K562 (cell line): ENCODE measurements at regions not wholly inside any gene's neighbourhood (a gene's known extent, or its start where the extent isn't known, plus 50 kb on each side); places are given as distances from the start of the nearest gene placed in this dataset.

Experiments used
- ATAC-seq: fragments of 200-7000 bp; cut with Tn5 transposase; 3 replicates; pipeline ENCODE4 v1.9.1; 2020; ENCODE audit warnings: moderate library complexity
- BruUV-seq: library from RNA; stranded (reverse); fragments of 400-500 nt; replicated peaks from 2 replicates; lab custom pipeline; 2021; lab: Mats Ljungman, UMichigan
- CTCF ChIA-PET: fragments of 300-600 bp; formaldehyde crosslinking; extraction: SDS; loops from one replicate; lab custom pipeline; 2021; ENCODE audit warnings: low intra/inter-chr PET ratio; lab: Yijun Ruan, JAX
- POLR2A ChIA-PET: fragments of 300-600, 350-650 bp; sonication (Branson Sonifier 250); formaldehyde crosslinking; extraction: SDS; loops from one replicate; lab custom pipeline; 2021; ENCODE audit warnings: antibody characterized with exemption, inconsistent platforms; lab: Yijun Ruan, JAX
- DNase-seq, 4 experiments: peaks; one replicate each; pipeline versions ENCODE4 v3.0.0 to v3.0.0-alpha.2; 2011 to 2018; ENCODE audit warnings: low spot score in 3 of 4, mixed read lengths in 3 of 4; ENCODE audit errors: extremely low read depth in 1 of 4
- FAIRE-seq: peaks from 2 replicates; lab custom pipeline; 2011; peaks lifted over from hg19 to GRCh38; lab: Jason Lieb, UNC
- H2AFZ ChIP-seq: 2 replicates; pipeline ENCODE4 v1.6.0; 2011; ENCODE audit warnings: low read depth, low read length, control low read depth, inconsistent platforms
- H3K27ac ChIP-seq: fragments of 200-600 bp; 3 replicates; pipeline ENCODE4 v1.8.0; 2011; ENCODE audit warnings: low read depth, mild to moderate bottlenecking, control low read depth, inconsistent platforms, low read length, moderate library complexity, mixed read lengths; ENCODE audit errors: extremely low read depth
- H3K27me3 ChIP-seq, 2 experiments: fragments of 300-600 bp in 1 of 2; 2 replicates in 1 of 2; 3 replicates in 1 of 2; pipeline versions ENCODE4 v1.6.0 to v1.8.0; 2011; ENCODE audit warnings: inconsistent platforms in 2 of 2, low read length in 2 of 2, mild to moderate bottlenecking in 1 of 2, mixed read lengths in 1 of 2, moderate library complexity in 1 of 2; ENCODE audit not compliant: control insufficient read depth in 2 of 2, insufficient read depth in 2 of 2
- H3K36me3 ChIP-seq: fragments of 300-600 bp; 3 replicates; pipeline ENCODE4 v1.8.0; 2011; ENCODE audit warnings: mild to moderate bottlenecking, low read length, inconsistent platforms; ENCODE audit not compliant: control insufficient read depth, insufficient read depth
- H3K4me1 ChIP-seq, 2 experiments: fragments of 200-600 bp in 1 of 2; replicated peaks in 1 of 2; 2 replicates in 1 of 2; 3 replicates in 1 of 2; pipeline versions ENCODE4 v1.5.1 to v1.8.0; 2011; ENCODE audit warnings: inconsistent platforms in 2 of 2, low read length in 2 of 2, mild to moderate bottlenecking in 1 of 2, mixed read lengths in 1 of 2, moderate library complexity in 1 of 2; ENCODE audit not compliant: control insufficient read depth in 2 of 2, insufficient read depth in 2 of 2
- H3K4me2 ChIP-seq: 2 replicates; pipeline ENCODE4 v1.6.1; 2011; ENCODE audit warnings: low read length, control low read depth, inconsistent platforms, mixed read lengths; ENCODE audit not compliant: insufficient read depth
- H3K4me3 ChIP-seq: fragments of 200-600 bp; sonication (generic), shearing (Covaris generic); 2 replicates; pipeline ENCODE4 v1.5.1; 2016; ENCODE audit warnings: control low read depth, inconsistent platforms
- H3K79me2 ChIP-seq: fragments of 200-600 bp; 3 replicates; pipeline ENCODE4 v1.8.0; 2011; ENCODE audit warnings: low read length, inconsistent platforms; ENCODE audit not compliant: control insufficient read depth, insufficient read depth
- H3K9ac ChIP-seq, 2 experiments: 2 replicates each; pipeline versions ENCODE4 v1.6.0 to v1.6.1; 2011; ENCODE audit warnings: low read depth in 2 of 2, low read length in 2 of 2, control low read depth in 1 of 2, inconsistent platforms in 1 of 2, mild to moderate bottlenecking in 1 of 2, mixed read lengths in 1 of 2; ENCODE audit not compliant: insufficient read depth in 1 of 2
- H3K9me1 ChIP-seq: one replicate; pipeline ENCODE4 v1.6.0; 2011; ENCODE audit warnings: inconsistent platforms, mild to moderate bottlenecking, low read length, moderate library complexity; ENCODE audit not compliant: control insufficient read depth, insufficient read depth
- H3K9me3 ChIP-seq: replicated peaks from 2 replicates; pipeline ENCODE4 v1.5.1; 2011; ENCODE audit warnings: low read depth, low read length, inconsistent platforms; ENCODE audit not compliant: control insufficient read depth, insufficient read depth
- H4K20me1 ChIP-seq: replicated peaks from 2 replicates; pipeline ENCODE4 v1.6.1; 2011; ENCODE audit warnings: low read length, inconsistent platforms, mixed read lengths; ENCODE audit not compliant: control insufficient read depth, insufficient read depth
- HMG20B ChIP-seq: fragments of 250-450 bp; sonication (Bioruptor Pico); IDR thresholded peaks from 2 replicates; pipeline ENCODE4 v1.5.0; 2021; ENCODE audit warnings: mild to moderate bottlenecking
- HNRNPUL1 ChIP-seq: fragments of 200-400 bp; formaldehyde crosslinking; IDR thresholded peaks from 2 replicates; pipeline ENCODE4 v1.6.1; 2017; ENCODE audit warnings: low read length
- SIRT6 ChIP-seq: IDR thresholded peaks from one replicate; pipeline ENCODE4 v1.6.1; 2012; ENCODE audit warnings: low read depth, mild to moderate bottlenecking, control low read depth, inconsistent platforms, low read length, moderate library complexity
- TAF7 ChIP-seq: fragments of 450-650 bp; IDR thresholded peaks from 2 replicates; pipeline ENCODE4 v1.6.1; 2016; ENCODE audit warnings: missing genetic modification characterization, missing compliant biosample characterization
- WGBS: fragments of 100-300 bp; shearing (Covaris generic); methylation state at CpG from one replicate; pipeline ENCODE4 v1.1.6; 2016; ENCODE audit warnings: low coverage, mixed read lengths; ENCODE audit not compliant: insufficient coverage; ENCODE audit errors: missing lambda C conversion rate; 5-methylcytosine and 5-hydroxymethylcytosine counted together
- in situ Hi-C: fragments of 300-500 bp; cut with MboI; formaldehyde crosslinking; loops from 4 replicates; pipeline ENCODE4 v1.15.0; 2018; ENCODE audit warnings: inconsistent platforms, mixed read lengths
- intact Hi-C: fragments of 100-400 bp; cut with micrococcal nuclease; formaldehyde crosslinking; loops from 2 replicates; pipeline ENCODE4 v1.14.2; 2022
- TF ChIP-seq, protein P1 (sequence below): fragments of 450-650 bp; IDR thresholded peaks from 2 replicates; pipeline ENCODE4 v1.6.1; 2018; ENCODE audit warnings: mild to moderate bottlenecking, low read depth; ENCODE audit not compliant: partially characterized antibody
- TF ChIP-seq, protein P2 (sequence below): fragments of 250-450 bp; sonication (Bioruptor Pico); IDR thresholded peaks from 2 replicates; pipeline ENCODE4 v1.5.0; 2021

DNA sequence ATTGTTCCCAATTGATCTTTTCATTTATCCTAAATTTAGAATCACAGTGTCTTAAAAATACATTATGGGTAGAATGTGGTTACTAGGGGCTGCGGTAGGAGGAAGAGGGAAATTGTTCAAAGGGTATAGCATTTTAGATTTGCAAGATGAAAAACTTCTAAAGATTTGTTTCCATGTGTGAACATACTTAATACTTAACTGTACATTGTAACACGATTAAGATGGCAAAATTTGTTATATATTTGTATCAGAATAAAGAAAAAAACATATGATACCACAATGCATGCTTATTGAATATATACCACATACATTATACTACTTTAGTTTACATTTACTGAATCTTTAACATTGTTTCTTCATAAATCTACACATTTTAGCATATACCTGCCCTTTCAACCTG is 677.3 kb upstream of the PCDH20 start:
- CTCF ChIA-PET: no interaction called here
- POLR2A ChIA-PET: no interaction called here
- DNase-seq: no peak
- Histone ChIP-seq H2AFZ (no peak overlapping the region), H3K27me3 (no peaks in the 10 kb centered on the region), H3K4me1 (no peaks in the 10 kb centered on the region), H3K36me3 (no peaks in the 10 kb centered on the region), H3K4me2 (no peak overlapping the region), H3K79me2 (no peaks in the 10 kb centered on the region), H3K4me3 (no peak overlapping the region), H3K9ac (no peak overlapping the region)
- no peak for FAIRE-seq
- in situ Hi-C loops (no loop called here), intact Hi-C loops (no loop called here)
- no TSS peak for BruUV-seq
- 0% methylated on average over 2 of the region's 2 CpGs for WGBS
- ATAC-seq: no peak
- no peak for TF ChIP-seq HMG20B (CRISPR knock-in tag)
- TF ChIP-seq TAF7 (tag): no peak
- TF ChIP-seq, protein P1, sequence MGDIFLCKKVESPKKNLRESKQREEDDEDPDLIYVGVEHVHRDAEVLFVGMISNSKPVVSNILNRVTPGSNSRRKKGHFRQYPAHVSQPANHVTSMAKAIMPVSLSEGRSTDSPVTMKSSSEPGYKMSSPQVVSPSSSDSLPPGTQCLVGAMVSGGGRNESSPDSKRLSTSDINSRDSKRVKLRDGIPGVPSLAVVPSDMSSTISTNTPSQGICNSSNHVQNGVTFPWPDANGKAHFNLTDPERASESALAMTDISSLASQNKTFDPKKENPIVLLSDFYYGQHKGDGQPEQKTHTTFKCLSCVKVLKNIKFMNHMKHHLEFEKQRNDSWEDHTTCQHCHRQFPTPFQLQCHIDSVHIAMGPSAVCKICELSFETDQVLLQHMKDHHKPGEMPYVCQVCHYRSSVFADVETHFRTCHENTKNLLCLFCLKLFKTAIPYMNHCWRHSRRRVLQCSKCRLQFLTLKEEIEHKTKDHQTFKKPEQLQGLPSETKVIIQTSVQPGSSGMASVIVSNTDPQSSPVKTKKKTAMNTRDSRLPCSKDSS: no peak
- TF ChIP-seq, protein P2, sequence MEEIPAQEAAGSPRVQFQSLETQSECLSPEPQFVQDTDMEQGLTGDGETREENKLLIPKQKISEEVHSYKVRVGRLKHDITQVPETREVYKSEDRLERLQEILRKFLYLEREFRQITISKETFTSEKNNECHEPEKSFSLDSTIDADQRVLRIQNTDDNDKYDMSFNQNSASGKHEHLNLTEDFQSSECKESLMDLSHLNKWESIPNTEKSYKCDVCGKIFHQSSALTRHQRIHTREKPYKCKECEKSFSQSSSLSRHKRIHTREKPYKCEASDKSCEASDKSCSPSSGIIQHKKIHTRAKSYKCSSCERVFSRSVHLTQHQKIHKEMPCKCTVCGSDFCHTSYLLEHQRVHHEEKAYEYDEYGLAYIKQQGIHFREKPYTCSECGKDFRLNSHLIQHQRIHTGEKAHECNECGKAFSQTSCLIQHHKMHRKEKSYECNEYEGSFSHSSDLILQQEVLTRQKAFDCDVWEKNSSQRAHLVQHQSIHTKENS: no peak
- no peak for TF ChIP-seq SIRT6
- TF ChIP-seq HNRNPUL1: no peak
- TF ChIP-seq, all 486 proteins: peak for 0
- no peaks in the 10 kb centered on the region for H3K9me1 ChIP-seq
- no peaks in the 10 kb centered on the region for H3K9me3 ChIP-seq
- no peak overlapping the region for H3K27ac ChIP-seq
- no peaks in the 10 kb centered on the region for H4K20me1 ChIP-seq
